OCI-LY3 (cell line): ENCODE measurements at regions not wholly inside any gene's neighbourhood (a gene's known extent, or its start where the extent isn't known, plus 50 kb on each side); places are given as distances from the start of the nearest gene placed in this dataset.

Experiments used
- CTCF ChIP-seq: fragments of 200-600, 300-600 bp; sonication (generic); IDR thresholded peaks from 2 replicates; pipeline ENCODE4 v1.5.1; 2014; ENCODE audit warnings: antibody characterized with exemption, low read length, low read depth
- EZH2phosphoT487 ChIP-seq: fragments of 200-600 bp; shearing (Covaris generic); IDR thresholded peaks from 2 replicates; pipeline ENCODE4 v1.6.1; 2018; ENCODE audit warnings: antibody characterized with exemption, mixed run types, low read depth

GRCh38 chr11:45021692-45022141, 71.0 kb upstream of the TP53I11 start:
- no peak for TF ChIP-seq CTCF
- TF ChIP-seq EZH2phosphoT487 = no peak
